Kidney epithelial cell (primary cell): ENCODE measurements at regions not wholly inside any gene's neighbourhood (a gene's known extent, or its start where the extent isn't known, plus 50 kb on each side); places are given as distances from the start of the nearest gene placed in this dataset.

Experiments
- DNase-seq: peaks from one replicate; pipeline ENCODE4 v3.0.0-alpha.2; 2010; ENCODE audit warnings: low read depth
- H3K27me3 ChIP-seq: 2 replicates; pipeline ENCODE4 v1.6.0; 2011; ENCODE audit warnings: low read length; ENCODE audit not compliant: control insufficient read depth, insufficient read depth
- H3K36me3 ChIP-seq: 2 replicates; pipeline ENCODE4 v1.5.1; 2011; ENCODE audit warnings: low read length; ENCODE audit not compliant: control insufficient read depth, insufficient read depth
- H3K4me3 ChIP-seq: 2 replicates; pipeline ENCODE4 v1.5.1; 2011; ENCODE audit warnings: low read depth, mild to moderate bottlenecking, control low read depth, low read length
- CTCF ChIP-seq: IDR thresholded peaks from 2 replicates; pipeline ENCODE4 v1.5.1; 2011; ENCODE audit warnings: mild to moderate bottlenecking, moderate library complexity, low read length, control low read depth, inconsistent platforms; ENCODE audit not compliant: insufficient read depth, poor library complexity, severe bottlenecking

- Histone ChIP-seq H3K36me3 (no peaks in the 10 kb centered on the region), H3K4me3 (no peak overlapping the region), H3K27me3 (no peaks in the 10 kb centered on the region)
- DNase-seq: no peak
- TF ChIP-seq CTCF: no peak
Measured at GRCh38 chr12:76270657-76271358, 77.4 kb downstream of the BBS10 start.

- Histone ChIP-seq H3K36me3 (no peaks in the 10 kb centered on the region), H3K4me3 (no peak overlapping the region), H3K27me3 (no peaks in the 10 kb centered on the region)
- DNase-seq: no peak
- no peak for TF ChIP-seq CTCF
Measured at GRCh38 chr12:76268267-76268666, 79.9 kb downstream of the BBS10 start.

GRCh38 chr12:76266797-76267196, 81.4 kb downstream of the BBS10 start:
- Histone ChIP-seq H3K27me3 (no peaks in the 10 kb centered on the region), H3K36me3 (no peaks in the 10 kb centered on the region), H3K4me3 (no peak overlapping the region)
- peak; percentile 75 for DNase-seq
- TF ChIP-seq CTCF: no peak

- DNase-seq: no peak
- TF ChIP-seq CTCF: no peak
- H3K27me3 ChIP-seq: no peaks in the 10 kb centered on the region
- H3K36me3 ChIP-seq: no peaks in the 10 kb centered on the region
- H3K4me3 ChIP-seq: no peak overlapping the region
Measured at GRCh38 chr12:76265424-76266180, 82.6 kb downstream of the BBS10 start.

GRCh38 chr12:76264611-76265012, 83.6 kb downstream of the BBS10 start:
- no peaks in the 10 kb centered on the region for H3K27me3 ChIP-seq
- TF ChIP-seq CTCF: no peak
- no peaks in the 10 kb centered on the region for H3K36me3 ChIP-seq
- DNase-seq: no peak
- H3K4me3 ChIP-seq: no peak overlapping the region
